SK-N-SH treated with all-trans-retinoic acid at 6 μM for 48 hours (cell line): ENCODE measurements at regions not wholly inside any gene's neighbourhood (a gene's known extent, or its start where the extent isn't known, plus 50 kb on each side); places are given as distances from the start of the nearest gene placed in this dataset.

Source experiments
- ATAC-seq: fragments of 200-7000 bp; cut with Tn5 transposase; 3 replicates; pipeline ENCODE4 v1.9.1; 2020; ENCODE audit warnings: mild to moderate bottlenecking, moderate library complexity
- BACH2 ChIP-seq: fragments of 250-450 bp; sonication (Bioruptor Pico); IDR thresholded peaks from 2 replicates; pipeline ENCODE4 v1.9.0; 2021; ENCODE audit warnings: mild to moderate bottlenecking, borderline replicate concordance
- CREB5 ChIP-seq: fragments of 250-450 bp; sonication (Bioruptor Pico); IDR thresholded peaks from 2 replicates; pipeline ENCODE4 v1.5.1; 2020; ENCODE audit warnings: low read depth, mild to moderate bottlenecking, moderate library complexity
- CSDC2 ChIP-seq: fragments of 250-450 bp; sonication (Bioruptor Pico); IDR thresholded peaks from 2 replicates; pipeline ENCODE4 v1.5.0; 2020; ENCODE audit warnings: mild to moderate bottlenecking, moderate library complexity
- CSRNP3 ChIP-seq: fragments of 250-450 bp; sonication (Bioruptor Pico); IDR thresholded peaks from 2 replicates; pipeline ENCODE4 v1.5.1; 2021; ENCODE audit warnings: mild to moderate bottlenecking, moderate library complexity
- GLIS3 ChIP-seq: fragments of 250-450 bp; sonication (Bioruptor Pico); IDR thresholded peaks from 2 replicates; pipeline ENCODE4 v1.5.0; 2020; ENCODE audit warnings: mild to moderate bottlenecking, moderate library complexity
- ISL1 ChIP-seq: fragments of 250-450 bp; sonication (Bioruptor Pico); IDR thresholded peaks from 2 replicates; pipeline ENCODE4 v2.1.2; 2022; ENCODE audit warnings: mild to moderate bottlenecking, moderate library complexity
- OSR1 ChIP-seq: fragments of 250-450 bp; sonication (Bioruptor Pico); IDR thresholded peaks from 2 replicates; pipeline ENCODE4 v1.8.0; 2022; ENCODE audit warnings: moderate library complexity, mild to moderate bottlenecking, inconsistent platforms
- PATZ1 ChIP-seq: fragments of 250-450 bp; sonication (Bioruptor Pico); IDR thresholded peaks from 2 replicates; pipeline ENCODE4 v1.8.0; 2020; ENCODE audit warnings: mild to moderate bottlenecking, moderate library complexity, borderline replicate concordance
- POU6F1 ChIP-seq: fragments of 250-450 bp; sonication (Bioruptor Pico); IDR thresholded peaks from 2 replicates; pipeline ENCODE4 v1.8.0; 2021; ENCODE audit warnings: low read depth, mild to moderate bottlenecking, moderate library complexity, borderline replicate concordance
- PPARA ChIP-seq: fragments of 250-450 bp; sonication (Bioruptor Pico); IDR thresholded peaks from 2 replicates; pipeline ENCODE4 v1.5.0; 2020; ENCODE audit warnings: mild to moderate bottlenecking, borderline replicate concordance
- RARB ChIP-seq: fragments of 250-450 bp; sonication (Bioruptor Pico); IDR thresholded peaks from 2 replicates; pipeline ENCODE4 v1.8.0; 2021; ENCODE audit warnings: mild to moderate bottlenecking, moderate library complexity
- SNAI2 ChIP-seq: fragments of 250-450 bp; sonication (Bioruptor Pico); IDR thresholded peaks from 2 replicates; pipeline ENCODE4 v1.5.0; 2020; ENCODE audit warnings: mild to moderate bottlenecking, moderate library complexity
- TCF4 ChIP-seq: fragments of 250-450 bp; sonication (Bioruptor Pico); IDR thresholded peaks from 2 replicates; pipeline ENCODE4 v1.8.0; 2021; ENCODE audit warnings: mild to moderate bottlenecking, moderate library complexity, borderline replicate concordance
- TOX ChIP-seq: fragments of 250-450 bp; sonication (Bioruptor Pico); IDR thresholded peaks from 2 replicates; pipeline ENCODE4 v1.8.0; 2021; ENCODE audit warnings: mild to moderate bottlenecking, moderate library complexity, borderline replicate concordance
- TSHZ2 ChIP-seq: fragments of 250-450 bp; sonication (Bioruptor Pico); IDR thresholded peaks from 2 replicates; pipeline ENCODE4 v1.5.0; 2020; ENCODE audit warnings: mild to moderate bottlenecking, moderate library complexity
- ZC3H10 ChIP-seq: fragments of 250-450 bp; sonication (Bioruptor Pico); IDR thresholded peaks from 2 replicates; pipeline ENCODE4 v1.5.1; 2021; ENCODE audit warnings: mild to moderate bottlenecking, moderate library complexity
- ZFP3 ChIP-seq: fragments of 250-450 bp; sonication (Bioruptor Pico); IDR thresholded peaks from 2 replicates; pipeline ENCODE4 v1.5.0; 2020; ENCODE audit warnings: mild to moderate bottlenecking, moderate library complexity
- ZFP30 ChIP-seq: fragments of 450-650 bp; formaldehyde crosslinking; IDR thresholded peaks from 2 replicates; pipeline ENCODE4 v1.5.0; 2022; ENCODE audit warnings: mild to moderate bottlenecking, moderate library complexity
- ZNF8 ChIP-seq: fragments of 450-650 bp; formaldehyde crosslinking; IDR thresholded peaks from 2 replicates; pipeline ENCODE4 v1.5.0; 2020; ENCODE audit warnings: mild to moderate bottlenecking, moderate library complexity

- TF ChIP-seq CSRNP3 (no peak), ISL1 (CRISPR knock-in tag) (no peak), ZFP30 (CRISPR knock-in tag) (no peak), RARB (CRISPR knock-in tag) (no peak), GLIS3 (no peak), TCF4 (CRISPR knock-in tag) (no peak), OSR1 (no peak), ZC3H10 (no peak), TOX (CRISPR knock-in tag) (no peak), CREB5 (CRISPR knock-in tag) (no peak), CSDC2 (CRISPR knock-in tag) (no peak)
Measured at GRCh38 chr11:70548976-70549375, 150.6 kb downstream of the CTTN start (continued).

- ATAC-seq: no peak
- TF ChIP-seq ZNF8 (CRISPR knock-in tag) (no peak), ZFP3 (CRISPR knock-in tag) (no peak), CREB5 (CRISPR knock-in tag) (no peak), POU6F1 (CRISPR knock-in tag) (no peak), CSDC2 (CRISPR knock-in tag) (no peak), OSR1 (no peak), BACH2 (CRISPR knock-in tag) (no peak), CSRNP3 (no peak), GLIS3 (no peak), ZFP30 (CRISPR knock-in tag) (no peak), PATZ1 (no peak)
Measured at GRCh38 chr11:70549386-70549785, 151.1 kb downstream of the CTTN start.

GRCh38 chr11:70549796-70550195 is 151.5 kb downstream of the CTTN start:
- ATAC-seq: no peak
- TF ChIP-seq TSHZ2: no peak
- TF ChIP-seq PPARA (CRISPR knock-in tag): no peak
- TF ChIP-seq RARB (CRISPR knock-in tag): no peak
- TF ChIP-seq ZNF8 (CRISPR knock-in tag): no peak
- TF ChIP-seq BACH2 (CRISPR knock-in tag): no peak
- TF ChIP-seq POU6F1 (CRISPR knock-in tag): no peak
- no peak for TF ChIP-seq ZC3H10
- TF ChIP-seq PATZ1: no peak
- no peak for TF ChIP-seq ISL1 (CRISPR knock-in tag)
- no peak for TF ChIP-seq SNAI2
- TF ChIP-seq CREB5 (CRISPR knock-in tag): no peak
- TF ChIP-seq TCF4 (CRISPR knock-in tag): no peak
- TF ChIP-seq TOX (CRISPR knock-in tag): no peak
